Mammary epithelial cell (primary cell): ENCODE measurements at regions not wholly inside any gene's neighbourhood (a gene's known extent, or its start where the extent isn't known, plus 50 kb on each side); places are given as distances from the start of the nearest gene placed in this dataset.

Experiments
- EZH2 ChIP-seq: IDR thresholded peaks from 2 replicates; pipeline ENCODE4 v1.6.1; 2012; ENCODE audit warnings: low read length, inconsistent platforms, borderline replicate concordance
- TF ChIP-seq, protein P1 (sequence below), 2 donors: IDR thresholded peaks in 1 of 2; conservative IDR thresholded peaks in 1 of 2; 2 replicates each; pipeline ENCODE4 v1.5.1; 2011 to 2012; ENCODE audit warnings: inconsistent platforms in 2 of 2, low read length in 2 of 2, mild to moderate bottlenecking in 2 of 2, control low read depth in 1 of 2, low read depth in 1 of 2; ENCODE audit not compliant: insufficient read depth in 1 of 2; ENCODE audit errors: extremely low read depth in 1 of 2

DNA sequence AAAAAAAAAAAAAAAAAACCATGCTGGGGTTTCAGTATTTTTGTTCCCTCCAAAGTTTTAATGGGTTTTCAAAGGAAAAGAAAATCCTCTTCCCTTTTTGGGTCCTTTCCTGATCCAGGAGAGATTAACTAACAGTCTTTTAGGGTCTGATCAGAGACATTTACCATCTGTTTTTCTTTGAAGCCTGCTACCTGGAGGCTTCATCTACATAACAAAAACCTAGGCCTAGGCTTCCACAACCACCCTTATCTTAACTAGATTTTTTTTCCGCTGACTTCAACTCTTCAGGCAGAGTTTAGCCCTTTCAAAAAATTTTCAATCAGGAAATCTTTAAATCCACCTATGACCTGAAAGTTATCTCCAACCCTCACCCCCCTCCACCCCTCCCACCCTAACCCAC lies 154.7 kb downstream of the MBD2 start:
- TF ChIP-seq, protein P1, sequence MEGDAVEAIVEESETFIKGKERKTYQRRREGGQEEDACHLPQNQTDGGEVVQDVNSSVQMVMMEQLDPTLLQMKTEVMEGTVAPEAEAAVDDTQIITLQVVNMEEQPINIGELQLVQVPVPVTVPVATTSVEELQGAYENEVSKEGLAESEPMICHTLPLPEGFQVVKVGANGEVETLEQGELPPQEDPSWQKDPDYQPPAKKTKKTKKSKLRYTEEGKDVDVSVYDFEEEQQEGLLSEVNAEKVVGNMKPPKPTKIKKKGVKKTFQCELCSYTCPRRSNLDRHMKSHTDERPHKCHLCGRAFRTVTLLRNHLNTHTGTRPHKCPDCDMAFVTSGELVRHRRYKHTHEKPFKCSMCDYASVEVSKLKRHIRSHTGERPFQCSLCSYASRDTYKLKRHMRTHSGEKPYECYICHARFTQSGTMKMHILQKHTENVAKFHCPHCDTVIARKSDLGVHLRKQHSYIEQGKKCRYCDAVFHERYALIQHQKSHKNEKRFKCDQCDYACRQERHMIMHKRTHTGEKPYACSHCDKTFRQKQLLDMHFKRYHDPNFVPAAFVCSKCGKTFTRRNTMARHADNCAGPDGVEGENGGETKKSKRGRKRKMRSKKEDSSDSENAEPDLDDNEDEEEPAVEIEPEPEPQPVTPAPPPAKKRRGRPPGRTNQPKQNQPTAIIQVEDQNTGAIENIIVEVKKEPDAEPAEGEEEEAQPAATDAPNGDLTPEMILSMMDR (conservative IDR thresholded peaks at IDR 0.05 in 1 of 2, IDR thresholded peaks at IDR 0.05 in 1 of 2; ENCODE audit: extremely low read depth in 1 of 2, insufficient read depth in 1 of 2, low read depth in 1 of 2, low read length in 2 of 2): no peak
- no peak for TF ChIP-seq EZH2
